Panc1 (cell line): ENCODE measurements at regions not wholly inside any gene's neighbourhood (a gene's known extent, or its start where the extent isn't known, plus 50 kb on each side); places are given as distances from the start of the nearest gene placed in this dataset.

Experiments used
- POLR2AphosphoS5 ChIP-seq: IDR thresholded peaks from 2 replicates; pipeline ENCODE4 v1.6.1; 2012; ENCODE audit warnings: mild to moderate bottlenecking, low read depth, low read length, moderate library complexity
- REST ChIP-seq, 2 experiments: IDR thresholded peaks; 2 replicates each; pipeline ENCODE4 v1.6.1; 2011 to 2012; ENCODE audit warnings: low read depth in 2 of 2, control low read depth in 1 of 2, low read length in 1 of 2, mild to moderate bottlenecking in 1 of 2, moderate library complexity in 1 of 2; ENCODE audit not compliant: insufficient read depth in 1 of 2
- SIN3A ChIP-seq: IDR thresholded peaks from 2 replicates; pipeline ENCODE4 v1.6.1; 2012; ENCODE audit warnings: low read depth, mild to moderate bottlenecking, low read length, moderate library complexity, borderline replicate concordance; ENCODE audit not compliant: insufficient read depth
- TCF7L2 ChIP-seq: IDR thresholded peaks from 2 replicates; pipeline ENCODE4 v1.6.1; 2011; ENCODE audit warnings: mild to moderate bottlenecking, low read depth, low read length, inconsistent platforms
- TF ChIP-seq, protein P1 (sequence below): fragments of 450-650 bp; IDR thresholded peaks from 2 replicates; pipeline ENCODE4 v1.5.1; 2017; ENCODE audit warnings: mild to moderate bottlenecking

- TF ChIP-seq, protein P1, sequence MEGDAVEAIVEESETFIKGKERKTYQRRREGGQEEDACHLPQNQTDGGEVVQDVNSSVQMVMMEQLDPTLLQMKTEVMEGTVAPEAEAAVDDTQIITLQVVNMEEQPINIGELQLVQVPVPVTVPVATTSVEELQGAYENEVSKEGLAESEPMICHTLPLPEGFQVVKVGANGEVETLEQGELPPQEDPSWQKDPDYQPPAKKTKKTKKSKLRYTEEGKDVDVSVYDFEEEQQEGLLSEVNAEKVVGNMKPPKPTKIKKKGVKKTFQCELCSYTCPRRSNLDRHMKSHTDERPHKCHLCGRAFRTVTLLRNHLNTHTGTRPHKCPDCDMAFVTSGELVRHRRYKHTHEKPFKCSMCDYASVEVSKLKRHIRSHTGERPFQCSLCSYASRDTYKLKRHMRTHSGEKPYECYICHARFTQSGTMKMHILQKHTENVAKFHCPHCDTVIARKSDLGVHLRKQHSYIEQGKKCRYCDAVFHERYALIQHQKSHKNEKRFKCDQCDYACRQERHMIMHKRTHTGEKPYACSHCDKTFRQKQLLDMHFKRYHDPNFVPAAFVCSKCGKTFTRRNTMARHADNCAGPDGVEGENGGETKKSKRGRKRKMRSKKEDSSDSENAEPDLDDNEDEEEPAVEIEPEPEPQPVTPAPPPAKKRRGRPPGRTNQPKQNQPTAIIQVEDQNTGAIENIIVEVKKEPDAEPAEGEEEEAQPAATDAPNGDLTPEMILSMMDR = peak; percentile 62
- TF ChIP-seq POLR2AphosphoS5 (no peak), SIN3A (no peak), REST (IDR thresholded peaks at IDR 0.05; ENCODE audit: insufficient read depth in 1 of 2, low read depth in 2 of 2, low read length in 1 of 2) (no peak), TCF7L2 (no peak)
Observed at GRCh38 chr3:83968356-83968755, 990.4 kb upstream of the CADM2 start.
